H9 (cell line): ENCODE measurements at regions not wholly inside any gene's neighbourhood (a gene's known extent, or its start where the extent isn't known, plus 50 kb on each side); places are given as distances from the start of the nearest gene placed in this dataset.

Experiments
- DNase-seq: peaks from one replicate; pipeline ENCODE4 v3.0.0-alpha.2; 2017
- H2AFZ ChIP-seq: one replicate; pipeline ENCODE4 v1.6.1; 2013; ENCODE audit warnings: mild to moderate bottlenecking, low read length, control low read depth, moderate library complexity
- H2AK5ac ChIP-seq: 2 replicates; pipeline ENCODE4 v1.6.1; 2013; ENCODE audit warnings: low read length, control low read depth, mixed read lengths; ENCODE audit not compliant: insufficient read length
- H2BK120ac ChIP-seq: one replicate; pipeline ENCODE4 v1.6.1; 2013; ENCODE audit warnings: low read depth, mild to moderate bottlenecking, low read length, control low read depth, inconsistent platforms; ENCODE audit not compliant: poor library complexity, severe bottlenecking
- H2BK12ac ChIP-seq: 2 replicates; pipeline ENCODE4 v1.6.1; 2013; ENCODE audit warnings: low read length, control low read depth, mixed read lengths, low read depth; ENCODE audit not compliant: insufficient read length
- H2BK15ac ChIP-seq: 2 replicates; pipeline ENCODE4 v1.6.1; 2013; ENCODE audit warnings: low read depth, low read length, control low read depth
- H2BK20ac ChIP-seq: one replicate; pipeline ENCODE4 v1.6.1; 2013; ENCODE audit warnings: low read depth, mild to moderate bottlenecking, low read length, control low read depth, inconsistent platforms; ENCODE audit not compliant: poor library complexity, severe bottlenecking
- H2BK5ac ChIP-seq: 2 replicates; pipeline ENCODE4 v1.6.1; 2013; ENCODE audit warnings: low read length, control low read depth, mixed read lengths; ENCODE audit not compliant: insufficient read length
- H3K14ac ChIP-seq: 2 replicates; pipeline ENCODE4 v1.6.1; 2013; ENCODE audit warnings: low read length, control low read depth; ENCODE audit not compliant: insufficient read depth
- H3K18ac ChIP-seq: 2 replicates; pipeline ENCODE4 v1.6.1; 2013; ENCODE audit warnings: low read depth, mild to moderate bottlenecking, mixed read lengths, low read length, control low read depth; ENCODE audit not compliant: insufficient read length
- H3K23ac ChIP-seq: 2 replicates; pipeline ENCODE4 v1.6.1; 2013; ENCODE audit warnings: low read length, control low read depth, mixed read lengths, low read depth; ENCODE audit not compliant: insufficient read length
- H3K23me2 ChIP-seq: 2 replicates; pipeline ENCODE4 v1.6.1; 2013; ENCODE audit warnings: low read depth, mild to moderate bottlenecking, mixed read lengths, low read length, control low read depth; ENCODE audit not compliant: insufficient read length, poor library complexity, severe bottlenecking
- H3K27ac ChIP-seq: 2 replicates; pipeline ENCODE4 v1.5.1; 2013; ENCODE audit warnings: low read length, control low read depth, mixed read lengths, low read depth; ENCODE audit not compliant: insufficient read length
- H3K27me3 ChIP-seq: 2 replicates; pipeline ENCODE4 v1.6.1; 2013; ENCODE audit warnings: low read length, control low read depth, inconsistent platforms; ENCODE audit not compliant: insufficient read depth
- H3K4ac ChIP-seq: 2 replicates; pipeline ENCODE4 v1.6.1; 2013; ENCODE audit warnings: low read depth, mild to moderate bottlenecking, control low read depth, inconsistent platforms, low read length, moderate library complexity
- H3K4me1 ChIP-seq: 2 replicates; pipeline ENCODE4 v1.6.1; 2013; ENCODE audit warnings: low read length, control low read depth, inconsistent platforms; ENCODE audit not compliant: insufficient read depth
- H3K4me2 ChIP-seq: 2 replicates; pipeline ENCODE4 v1.6.1; 2013; ENCODE audit warnings: low read length, control low read depth, mixed read lengths; ENCODE audit not compliant: insufficient read length, insufficient read depth
- H3K56ac ChIP-seq: 2 replicates; pipeline ENCODE4 v1.6.1; 2013; ENCODE audit warnings: low read depth, mild to moderate bottlenecking, mixed read lengths, low read length, control low read depth; ENCODE audit not compliant: insufficient read length
- H3K79me1 ChIP-seq: 2 replicates; pipeline ENCODE4 v1.6.1; 2013; ENCODE audit warnings: low read depth, mild to moderate bottlenecking, moderate library complexity, low read length, control low read depth, inconsistent platforms; ENCODE audit not compliant: insufficient read depth, poor library complexity, severe bottlenecking
- H3K79me2 ChIP-seq: 2 replicates; pipeline ENCODE4 v1.6.1; 2013; ENCODE audit warnings: low read length, control low read depth, inconsistent platforms; ENCODE audit not compliant: insufficient read depth
- H3K9ac ChIP-seq: 2 replicates; pipeline ENCODE4 v1.6.1; 2013; ENCODE audit warnings: low read length, control low read depth, mixed read lengths; ENCODE audit not compliant: insufficient read length; ENCODE audit errors: extremely low read depth
- H3K9me3 ChIP-seq: one replicate; pipeline ENCODE4 v1.6.1; 2013; ENCODE audit warnings: low read depth, low read length, inconsistent platforms; ENCODE audit not compliant: control insufficient read depth
- H3T11ph ChIP-seq: one replicate; pipeline ENCODE4 v1.6.1; 2013; ENCODE audit warnings: mild to moderate bottlenecking, low read length, control low read depth, inconsistent platforms
- H4K20me1 ChIP-seq: one replicate; pipeline ENCODE4 v1.6.1; 2013; ENCODE audit not compliant: control insufficient read depth, insufficient read length, insufficient read depth
- H4K5ac ChIP-seq: 2 replicates; pipeline ENCODE4 v1.6.1; 2013; ENCODE audit warnings: low read depth, mild to moderate bottlenecking, mixed read lengths, low read length, control low read depth; ENCODE audit not compliant: insufficient read length
- H4K8ac ChIP-seq: replicated peaks from 2 replicates; pipeline ENCODE4 v1.6.1; 2013; ENCODE audit warnings: low read length, control low read depth, mixed read lengths, low read depth; ENCODE audit not compliant: insufficient read length
- H4K91ac ChIP-seq: 2 replicates; pipeline ENCODE4 v1.6.1; 2013; ENCODE audit warnings: low read depth, mild to moderate bottlenecking, moderate library complexity, mixed read lengths, low read length, control low read depth; ENCODE audit not compliant: insufficient read length
- H3K27ac Mint-ChIP-seq, 3 experiments: 2 replicates in 2 of 3; 3 replicates in 1 of 3; pipeline ENCODE4 v1.8.0; 2020 to 2021; ENCODE audit warnings: mixed read lengths in 3 of 3, mild to moderate bottlenecking in 1 of 3, moderate library complexity in 1 of 3
- H3K27me3 Mint-ChIP-seq: 2 replicates; pipeline ENCODE4 v1.8.0; 2021; ENCODE audit warnings: low read depth, mild to moderate bottlenecking, moderate library complexity, mixed read lengths
- H3K36me3 Mint-ChIP-seq, 3 experiments: 2 replicates in 2 of 3; 3 replicates in 1 of 3; pipeline ENCODE4 v1.8.0; 2020 to 2021; ENCODE audit warnings: low read depth in 3 of 3, mixed read lengths in 3 of 3; ENCODE audit not compliant: insufficient read depth in 1 of 3
- H3K4me1 Mint-ChIP-seq, 2 experiments: 2 replicates each; pipeline ENCODE4 v1.8.0; 2020; ENCODE audit warnings: mixed read lengths in 2 of 2
- H3K4me3 Mint-ChIP-seq, 2 experiments: 2 replicates in 1 of 2; 3 replicates in 1 of 2; pipeline ENCODE4 v1.8.0; 2020 to 2021; ENCODE audit warnings: mild to moderate bottlenecking in 2 of 2, mixed read lengths in 2 of 2, moderate library complexity in 1 of 2
- H3K9me3 Mint-ChIP-seq, 2 experiments: 2 replicates in 1 of 2; 3 replicates in 1 of 2; pipeline ENCODE4 v1.8.0; 2020; ENCODE audit warnings: mild to moderate bottlenecking in 2 of 2, mixed read lengths in 2 of 2, moderate library complexity in 1 of 2
- WGBS: extraction: QIAGEN DNeasy Blood & Tissue Kit; methylation state at CpG from one replicate; pipeline ENCODE4 v1.1.7; 2013; ENCODE audit warnings: missing lambda C conversion rate, low lambda C conversion rate, mixed read lengths; ENCODE audit not compliant: insufficient read length; ENCODE audit errors: extremely low coverage; 5-methylcytosine and 5-hydroxymethylcytosine counted together
- TF ChIP-seq, protein P1 (sequence below): fragments of 200-600 bp; sonication (generic); conservative IDR thresholded peaks from 3 replicates; pipeline ENCODE4 v1.8.0; 2021; ENCODE audit warnings: antibody characterized with exemption, mild to moderate bottlenecking

- H3K4me1 ChIP-seq, result no peaks in the 10 kb centered on the region
- no peaks in the 10 kb centered on the region for H3K79me1 ChIP-seq
- no peaks in the 10 kb centered on the region; the same call in 1 of the 2 replicates for H3K27me3 ChIP-seq
- no peak overlapping the region for H2BK120ac ChIP-seq
- H3K4me2 ChIP-seq, result no peak overlapping the region
- no peaks in the 10 kb centered on the region for H3K9me3 ChIP-seq
- H3K27ac ChIP-seq, result no peak overlapping the region
- H4K8ac ChIP-seq, result no peak overlapping the region
- H3K18ac ChIP-seq, result no peak overlapping the region
- TF ChIP-seq, protein P1, sequence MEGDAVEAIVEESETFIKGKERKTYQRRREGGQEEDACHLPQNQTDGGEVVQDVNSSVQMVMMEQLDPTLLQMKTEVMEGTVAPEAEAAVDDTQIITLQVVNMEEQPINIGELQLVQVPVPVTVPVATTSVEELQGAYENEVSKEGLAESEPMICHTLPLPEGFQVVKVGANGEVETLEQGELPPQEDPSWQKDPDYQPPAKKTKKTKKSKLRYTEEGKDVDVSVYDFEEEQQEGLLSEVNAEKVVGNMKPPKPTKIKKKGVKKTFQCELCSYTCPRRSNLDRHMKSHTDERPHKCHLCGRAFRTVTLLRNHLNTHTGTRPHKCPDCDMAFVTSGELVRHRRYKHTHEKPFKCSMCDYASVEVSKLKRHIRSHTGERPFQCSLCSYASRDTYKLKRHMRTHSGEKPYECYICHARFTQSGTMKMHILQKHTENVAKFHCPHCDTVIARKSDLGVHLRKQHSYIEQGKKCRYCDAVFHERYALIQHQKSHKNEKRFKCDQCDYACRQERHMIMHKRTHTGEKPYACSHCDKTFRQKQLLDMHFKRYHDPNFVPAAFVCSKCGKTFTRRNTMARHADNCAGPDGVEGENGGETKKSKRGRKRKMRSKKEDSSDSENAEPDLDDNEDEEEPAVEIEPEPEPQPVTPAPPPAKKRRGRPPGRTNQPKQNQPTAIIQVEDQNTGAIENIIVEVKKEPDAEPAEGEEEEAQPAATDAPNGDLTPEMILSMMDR, result no peak
- H4K20me1 ChIP-seq, result no peaks in the 10 kb centered on the region
- Mint-ChIP-seq H3K36me3 (no peaks in the 10 kb centered on the region), H3K4me3 (no peak overlapping the region), H3K4me1 (peaks cover 12 to 14% of the 10 kb centered on the region in 2 experiments), H3K9me3 (no peaks in the 10 kb centered on the region), H3K27ac (no peak overlapping the region; a peak in 1 of 7 replicates), H3K27me3 (peaks cover 2% of the 10 kb centered on the region)
- no peak overlapping the region for H4K91ac ChIP-seq
- WGBS, result no CpG with 5 or more reads among the region's 3 CpGs
- H3K23ac ChIP-seq, result no peak overlapping the region
- H2AFZ ChIP-seq, result no peak overlapping the region
- no peak overlapping the region for H3K9ac ChIP-seq
- H2AK5ac ChIP-seq, result no peak overlapping the region
- no peak overlapping the region for H3T11ph ChIP-seq
- H2BK12ac ChIP-seq, result no peak overlapping the region
- H3K14ac ChIP-seq, result no peak overlapping the region
- no peak overlapping the region for H4K5ac ChIP-seq
- no peak overlapping the region for H3K56ac ChIP-seq
- no peaks in the 10 kb centered on the region for H3K79me2 ChIP-seq
- H3K23me2 ChIP-seq, result no peaks in the 10 kb centered on the region
- no peak overlapping the region for H2BK20ac ChIP-seq
- no peak for DNase-seq
- H2BK5ac ChIP-seq, result no peak overlapping the region
- H2BK15ac ChIP-seq, result no peak overlapping the region
- H3K4ac ChIP-seq, result no peak overlapping the region
Observed at GRCh38 chr10:118835682-118836326, 81.0 kb upstream of the CACUL1 start.
